GM19238 (cell line): ENCODE measurements at regions not wholly inside any gene's neighbourhood (a gene's known extent, or its start where the extent isn't known, plus 50 kb on each side); places are given as distances from the start of the nearest gene placed in this dataset.
"Not testable (repeated sequence)": the region's sequence is repeated elsewhere in the genome, so short reads cannot be mapped to it uniquely, and the experiment has no call there.

Experiments
- DNase-seq: peaks from one replicate; pipeline ENCODE4 v3.0.0; 2011; ENCODE audit warnings: low spot score; ENCODE audit not compliant: insufficient read length

DNA sequence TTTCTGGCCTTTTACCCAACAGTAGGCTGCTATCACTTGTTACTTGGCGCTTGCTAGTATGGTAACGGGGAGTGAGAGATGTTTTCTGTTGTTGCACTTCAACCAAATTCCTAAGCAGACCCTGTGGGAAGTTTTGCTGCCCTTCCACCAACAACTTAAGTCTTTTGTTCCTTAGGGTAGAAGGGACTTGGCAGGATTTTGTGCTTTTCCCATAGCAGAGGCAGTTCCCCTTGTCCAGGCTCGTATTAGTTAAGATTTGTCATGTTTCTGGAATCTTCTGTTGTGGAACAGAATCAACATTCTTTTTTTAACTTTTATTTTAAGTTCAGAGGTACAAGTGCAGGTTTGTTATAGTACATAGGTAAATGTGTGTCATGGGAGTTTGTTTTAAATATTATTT lies 73.2 kb upstream of the SGIP1 start:
- DNase-seq, result no peak

DNA sequence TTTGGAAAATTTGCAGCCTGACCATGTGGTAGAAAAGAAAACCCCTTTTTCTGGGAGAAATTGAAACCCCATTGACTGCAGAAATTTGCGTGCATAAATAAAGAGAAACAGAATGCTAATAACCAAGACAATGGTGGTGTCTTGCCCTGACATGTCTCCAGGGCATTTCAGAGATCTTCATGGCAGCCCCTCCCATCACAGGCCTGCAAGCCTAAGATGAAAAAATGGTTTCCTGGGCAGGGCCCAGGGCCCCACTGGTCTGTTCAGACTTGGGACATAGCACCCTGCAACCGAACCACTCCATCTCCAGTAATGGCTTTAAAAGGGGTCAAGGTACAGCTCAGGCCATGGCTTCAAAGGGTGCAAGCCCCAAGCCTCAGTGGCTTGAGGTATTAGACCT lies 71.6 kb upstream of the SGIP1 start:
- DNase-seq, result no peak

DNA sequence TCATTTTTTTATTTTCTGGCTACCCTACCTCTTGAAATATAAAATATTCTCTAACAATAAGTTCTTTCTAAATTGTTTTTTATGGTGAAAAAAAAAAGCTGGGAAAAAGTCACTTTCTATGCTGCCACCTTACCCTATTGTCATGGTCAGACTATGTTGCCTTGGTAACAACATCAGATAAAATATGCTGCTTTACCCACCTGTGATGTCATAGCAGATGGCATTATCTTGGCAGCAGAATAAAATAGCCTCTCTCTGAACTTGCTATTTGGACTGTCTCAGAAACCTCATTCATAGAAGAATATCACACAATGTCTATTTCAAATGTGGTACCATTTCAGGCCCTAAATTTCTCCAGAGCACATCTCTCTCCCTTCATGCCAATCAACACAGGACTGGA lies 69.6 kb upstream of the SGIP1 start:
- DNase-seq, result no peak

DNA sequence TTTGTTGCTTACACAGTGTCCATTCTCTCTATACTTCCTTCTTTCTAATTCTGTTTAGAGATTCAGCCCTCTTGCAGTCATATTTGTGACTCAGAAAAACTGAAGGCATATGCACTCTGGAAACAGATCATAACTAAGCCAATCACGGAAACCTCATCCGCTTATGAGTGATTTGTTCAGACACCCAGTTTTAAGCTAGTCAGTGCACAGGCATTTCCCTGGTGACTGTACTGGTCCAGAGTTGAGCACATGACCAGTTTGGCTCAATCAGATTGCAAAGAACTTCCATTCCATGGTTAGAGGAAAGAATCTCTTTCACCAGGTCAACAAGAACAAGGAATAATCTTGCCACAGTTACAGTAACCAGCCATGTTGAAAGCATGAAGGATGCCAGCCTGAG lies 69.2 kb upstream of the SGIP1 start:
- DNase-seq, result no peak

DNA sequence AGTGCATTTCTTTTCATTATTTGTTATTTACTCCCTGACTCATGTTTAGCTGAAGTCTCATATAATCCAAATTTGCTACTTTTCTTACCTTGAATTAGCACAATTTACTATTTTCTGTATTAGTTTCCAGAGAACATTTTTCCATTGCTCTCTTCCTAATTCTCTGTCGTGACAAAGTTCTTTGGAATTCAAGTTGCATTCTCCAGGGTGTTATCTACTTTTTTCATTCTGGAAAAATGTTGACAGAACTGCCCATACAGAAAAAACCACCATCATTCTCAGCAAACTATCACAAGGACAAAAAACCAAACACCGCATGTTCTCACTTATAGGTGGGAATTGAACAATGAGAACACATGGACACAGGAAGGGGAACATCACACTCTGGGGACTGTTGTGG lies 67.3 kb upstream of the SGIP1 start:
- not testable (repeated sequence) for DNase-seq

DNA sequence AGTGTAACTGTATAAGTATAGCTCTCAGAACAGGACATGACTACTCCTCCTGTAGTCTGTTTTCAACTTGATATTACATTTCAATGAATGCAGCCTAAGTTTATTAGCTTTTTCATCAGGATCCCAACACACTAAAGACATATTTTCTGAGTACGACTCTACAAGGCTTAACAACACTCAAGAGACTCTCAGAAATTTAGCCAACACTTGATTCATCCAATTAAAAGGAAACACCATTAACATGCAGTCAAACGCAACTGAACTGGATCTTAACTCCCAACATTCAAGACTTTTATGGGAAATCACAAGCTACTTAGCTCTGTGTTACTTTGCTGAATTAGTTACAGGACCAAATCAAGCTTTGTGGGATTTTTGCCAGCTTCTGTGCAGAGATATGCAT lies 65.2 kb upstream of the SGIP1 start:
- no peak for DNase-seq

DNA sequence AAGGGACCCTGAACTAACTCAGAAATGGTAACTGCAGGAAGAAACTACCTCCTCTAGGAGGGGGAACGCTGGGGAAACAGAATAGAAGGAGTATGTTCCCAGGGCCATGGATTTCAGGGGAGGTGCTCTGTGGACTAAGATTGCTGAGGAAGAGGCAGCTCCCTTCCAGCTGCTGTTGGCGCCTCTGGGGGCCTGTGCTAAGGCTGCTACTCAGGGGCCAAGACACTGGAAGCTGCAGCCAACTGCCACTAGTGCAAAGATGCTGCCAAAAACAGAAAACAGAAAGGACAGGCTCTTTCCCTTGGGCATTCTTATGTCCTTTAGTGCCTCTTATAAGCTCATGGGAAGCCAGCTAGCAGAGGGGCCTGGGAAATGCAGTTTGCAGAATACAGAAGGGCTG lies 58.0 kb upstream of the SGIP1 start:
- no peak for DNase-seq

DNA sequence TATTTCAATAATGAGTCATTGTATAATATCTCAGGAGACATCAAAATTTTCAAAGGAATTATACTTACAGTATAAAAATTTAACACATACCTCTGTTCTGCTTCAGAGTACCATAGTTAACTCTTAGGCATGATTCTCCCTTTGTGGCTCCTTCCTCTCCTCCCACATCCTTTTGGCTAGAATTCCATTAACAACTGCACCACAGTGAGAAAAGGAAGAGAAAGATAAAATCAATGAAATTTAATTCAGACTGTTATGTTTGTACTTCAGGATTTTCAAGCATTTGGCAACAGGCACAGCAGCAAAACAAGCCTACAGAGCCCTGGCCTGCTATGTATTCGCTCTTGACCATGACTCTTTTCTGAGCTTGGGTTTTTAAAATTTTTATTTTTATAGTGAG lies 57.2 kb upstream of the SGIP1 start:
- no peak for DNase-seq

DNA sequence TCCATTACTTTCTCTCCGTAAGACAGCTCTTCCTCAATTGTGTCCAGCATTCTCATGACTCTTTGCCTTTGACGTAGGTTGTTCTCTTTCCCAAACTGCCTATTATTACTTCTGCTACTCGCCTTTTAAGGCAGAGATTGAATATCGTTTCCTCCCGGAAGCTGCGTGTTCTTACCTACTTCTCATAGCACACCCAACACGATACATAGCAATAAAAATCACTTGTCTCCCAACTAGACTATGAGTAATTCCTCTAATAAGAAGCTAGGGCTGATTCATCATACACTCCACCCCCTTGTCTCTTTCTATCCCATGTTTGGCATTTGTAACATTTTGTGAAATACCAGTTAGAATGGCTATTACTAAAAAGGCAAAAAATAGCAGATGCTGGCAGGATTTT lies 55.8 kb upstream of the SGIP1 start:
- no peak for DNase-seq

DNA sequence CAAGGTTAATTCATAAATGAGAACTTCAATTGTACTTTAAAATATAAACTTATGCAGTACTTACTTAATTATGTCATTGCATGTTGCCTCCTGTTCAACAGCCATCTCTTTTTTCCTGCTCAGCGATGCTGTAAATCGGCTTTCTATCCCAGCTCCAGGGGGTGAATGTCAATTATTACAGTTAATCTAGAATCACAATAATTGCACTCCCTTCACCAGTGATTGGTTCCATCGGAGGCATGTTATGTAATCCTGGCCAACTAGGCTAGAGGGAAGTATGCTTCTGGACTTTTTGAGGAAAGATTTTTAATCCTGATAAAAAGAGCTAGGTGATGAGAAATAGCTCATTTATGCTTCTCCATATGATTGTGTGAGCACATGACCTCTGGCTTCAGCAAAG lies 53.8 kb upstream of the SGIP1 start:
- no peak for DNase-seq

DNA sequence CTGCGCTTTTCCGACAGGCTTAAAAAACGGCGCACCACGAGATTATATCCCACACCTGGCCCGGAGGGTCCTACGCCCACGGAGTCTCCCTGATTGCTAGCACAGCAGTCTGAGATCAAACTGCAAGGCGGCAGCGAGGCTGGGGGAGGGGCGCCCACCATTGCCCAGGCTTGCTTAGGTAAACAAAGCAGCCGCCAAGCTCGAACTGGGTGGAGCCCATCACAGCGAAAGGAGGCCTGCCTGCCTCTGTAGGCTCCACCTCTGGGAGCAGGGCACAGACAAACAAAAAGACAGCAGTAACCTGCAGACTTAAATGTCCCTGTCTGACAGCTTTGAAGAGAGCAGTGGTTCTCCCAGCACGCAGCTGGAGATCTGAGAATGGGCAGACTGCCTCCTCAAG lies 52.7 kb upstream of the SGIP1 start:
- not testable (repeated sequence) for DNase-seq
